HG02840 (cell line): ENCODE measurements at regions not wholly inside any gene's neighbourhood (a gene's known extent, or its start where the extent isn't known, plus 50 kb on each side); places are given as distances from the start of the nearest gene placed in this dataset.
"Not testable (repeated sequence)": the region's sequence is repeated elsewhere in the genome, so short reads cannot be mapped to it uniquely, and the experiment has no call there.

Experiments used
- ATAC-seq: cut with Tn5 transposase; IDR thresholded peaks from one replicate; pipeline ENCODE4 v1.9.1; 2021; ENCODE audit warnings: mild to moderate bottlenecking, moderate library complexity, moderate number of reproducible peaks; ENCODE audit not compliant: unreplicated experiment, low FRiP score

DNA sequence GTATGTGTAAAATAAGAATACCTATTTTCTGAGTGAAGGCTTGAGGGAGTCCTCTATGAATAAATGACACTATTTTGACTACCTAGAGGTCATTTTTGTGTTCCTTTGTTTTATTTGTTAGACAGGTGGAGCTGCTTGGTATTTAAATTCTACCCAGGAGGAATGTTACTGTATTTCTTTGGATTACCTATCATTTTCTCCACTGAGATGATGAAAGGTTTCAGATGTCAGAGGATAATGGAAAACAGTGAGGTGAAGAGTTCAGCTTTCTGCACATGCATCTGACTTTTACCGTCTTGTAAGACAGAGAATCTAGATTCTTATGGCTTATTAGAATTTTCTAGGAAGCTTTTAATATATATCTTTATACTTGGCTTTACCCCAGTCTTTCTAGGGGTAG is 689.8 kb upstream of the NXPH2 start:
- no peak for ATAC-seq

DNA sequence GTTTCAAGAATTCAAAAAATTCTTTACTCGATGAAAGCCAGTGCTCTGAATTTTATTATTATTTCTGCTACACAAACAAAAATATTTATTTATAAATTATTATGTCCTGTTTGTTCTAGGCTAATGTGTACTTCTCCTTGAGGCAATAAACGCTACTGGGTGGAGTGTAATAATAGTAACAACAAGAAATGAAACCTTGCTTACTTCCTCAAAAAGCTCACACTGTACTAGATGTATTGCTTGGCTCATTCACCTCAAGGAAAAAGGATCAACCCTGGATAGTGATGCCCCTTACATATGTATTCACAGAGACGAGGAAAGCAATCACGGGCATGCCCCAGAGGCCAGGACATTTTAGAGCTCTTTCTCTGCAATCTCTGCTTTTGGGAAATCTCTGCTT is 685.6 kb upstream of the NXPH2 start:
- ATAC-seq = no peak

DNA sequence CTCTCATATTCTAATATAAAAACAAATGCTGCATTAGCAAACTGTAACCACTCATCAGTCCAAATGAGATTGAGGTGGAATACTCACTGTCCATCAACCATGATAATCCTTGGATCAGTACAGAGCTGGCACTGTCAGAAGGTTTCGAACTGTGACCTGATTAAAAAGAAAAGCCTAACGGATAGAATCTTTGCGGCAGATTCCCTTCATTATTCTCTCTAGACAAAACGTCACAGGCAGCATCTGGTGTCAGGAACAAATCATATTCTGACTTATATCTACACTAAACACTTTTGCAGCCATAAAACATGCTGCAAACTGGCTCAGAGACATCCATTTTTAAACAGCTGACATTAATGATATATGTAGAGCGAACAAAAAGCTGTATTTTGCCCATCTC is 677.7 kb upstream of the NXPH2 start:
- ATAC-seq = no peak

DNA sequence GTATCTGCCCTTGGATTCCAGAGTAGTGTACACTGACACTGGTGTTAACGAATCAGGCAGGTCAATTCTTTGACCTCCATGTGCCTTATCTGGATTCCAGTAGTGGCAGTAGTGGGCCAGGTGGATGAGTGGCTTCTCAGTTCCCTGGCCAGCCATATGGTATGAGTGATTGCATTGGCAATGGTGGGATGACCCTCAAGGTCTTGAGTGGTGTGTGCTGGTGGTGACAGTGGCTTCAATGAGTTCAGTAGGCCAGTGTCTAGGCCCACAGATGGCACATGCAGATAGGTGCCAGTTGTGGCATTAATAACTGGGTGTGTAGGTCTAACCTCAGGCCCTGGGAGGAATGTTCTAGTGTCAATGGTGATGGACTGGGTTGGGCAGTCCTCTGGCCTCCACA is 674.1 kb upstream of the NXPH2 start:
- ATAC-seq = no peak

DNA sequence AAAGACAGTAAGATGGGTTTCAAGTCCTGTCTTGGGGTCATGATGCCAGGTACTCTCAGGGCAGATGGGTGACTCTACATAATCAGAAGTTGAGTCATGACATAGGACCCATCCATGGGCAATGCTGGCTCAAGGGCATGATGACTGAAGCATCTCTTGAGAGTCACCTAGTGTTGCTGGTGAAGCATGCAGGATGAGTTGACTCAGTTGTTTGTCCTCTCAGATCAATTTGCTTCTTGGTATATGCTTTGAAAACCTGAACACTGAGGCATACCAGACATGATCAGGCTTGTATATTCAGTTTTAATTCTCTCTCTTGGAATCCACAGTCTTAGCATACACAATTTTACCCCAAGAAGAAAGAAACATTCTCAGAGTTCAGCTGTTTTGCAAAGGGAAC is 658.9 kb upstream of the NXPH2 start:
- no peak for ATAC-seq

DNA sequence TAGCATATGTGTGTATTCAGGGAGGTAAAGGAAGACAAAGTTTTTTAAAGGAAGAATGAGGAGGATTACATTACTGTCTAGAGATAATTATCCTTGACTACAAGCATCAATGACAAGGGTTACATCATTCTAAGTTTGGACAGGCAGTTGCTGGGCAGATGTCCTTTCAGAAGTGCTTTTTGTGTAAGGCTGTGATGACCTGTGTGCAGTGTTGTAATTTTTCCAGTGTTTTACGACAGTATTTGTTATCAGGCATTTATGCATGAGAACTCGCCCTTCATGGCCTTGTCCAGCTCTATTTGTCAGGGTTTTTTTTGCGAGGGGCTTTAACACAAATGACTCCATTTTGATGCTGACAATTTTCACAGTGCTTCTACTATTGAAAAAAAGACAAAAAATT is 658.3 kb upstream of the NXPH2 start:
- no peak for ATAC-seq

DNA sequence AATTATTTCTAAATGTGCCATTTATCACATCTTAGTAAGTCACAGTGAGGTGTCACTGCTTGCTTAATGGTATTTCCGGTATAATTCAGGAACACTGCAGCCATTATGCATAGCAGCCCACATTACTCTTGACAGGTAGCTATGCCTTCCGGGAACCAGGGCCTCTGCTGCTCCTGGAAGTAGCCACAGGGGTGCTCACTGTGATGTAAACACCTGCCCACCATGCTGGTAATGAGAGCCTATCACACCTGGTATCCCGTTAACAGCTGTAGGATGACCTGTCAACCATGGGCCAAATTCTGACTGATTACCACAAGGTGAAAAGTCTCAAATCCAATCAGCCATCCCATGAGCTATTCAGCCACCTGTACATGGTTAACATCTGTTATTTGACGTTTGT is 647.0 kb upstream of the NXPH2 start:
- no peak for ATAC-seq

DNA sequence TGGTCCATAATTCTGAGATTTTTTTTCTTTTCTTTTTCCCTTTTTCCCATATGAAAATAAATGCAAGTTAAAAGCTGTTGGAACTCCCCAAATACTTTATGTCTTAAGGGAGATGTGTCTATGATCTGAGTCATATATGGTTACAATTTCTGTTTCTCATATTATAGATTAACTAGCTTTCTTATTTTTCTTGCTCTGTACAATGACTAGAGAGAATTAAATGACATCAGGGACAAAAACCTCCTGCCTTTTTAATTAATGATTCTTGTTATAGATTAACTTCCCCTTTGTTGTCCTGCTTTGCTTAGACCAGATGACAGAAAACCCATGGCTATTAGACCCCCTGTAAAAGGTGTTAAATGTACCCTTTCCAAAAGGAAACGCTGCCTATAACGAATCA is 643.9 kb upstream of the NXPH2 start:
- no peak for ATAC-seq

DNA sequence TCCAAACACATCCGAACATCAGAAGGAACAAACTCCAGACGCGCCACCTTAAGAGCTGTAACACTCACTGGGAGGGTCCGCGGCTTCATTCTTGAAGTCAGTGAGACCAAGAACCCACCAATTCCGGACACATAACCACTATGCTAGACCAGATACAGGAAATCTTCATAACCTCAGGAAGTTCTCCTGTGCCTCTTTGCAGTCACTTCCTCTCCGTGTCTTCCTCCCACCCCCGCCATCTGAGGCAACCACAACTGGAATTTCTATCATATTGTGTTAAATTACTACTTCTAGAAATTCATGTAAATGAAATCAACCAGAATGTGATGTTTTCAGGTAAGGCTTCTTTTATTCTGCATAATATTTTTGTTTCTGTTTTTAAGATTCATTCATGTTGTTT is 631.0 kb upstream of the NXPH2 start:
- no peak for ATAC-seq

DNA sequence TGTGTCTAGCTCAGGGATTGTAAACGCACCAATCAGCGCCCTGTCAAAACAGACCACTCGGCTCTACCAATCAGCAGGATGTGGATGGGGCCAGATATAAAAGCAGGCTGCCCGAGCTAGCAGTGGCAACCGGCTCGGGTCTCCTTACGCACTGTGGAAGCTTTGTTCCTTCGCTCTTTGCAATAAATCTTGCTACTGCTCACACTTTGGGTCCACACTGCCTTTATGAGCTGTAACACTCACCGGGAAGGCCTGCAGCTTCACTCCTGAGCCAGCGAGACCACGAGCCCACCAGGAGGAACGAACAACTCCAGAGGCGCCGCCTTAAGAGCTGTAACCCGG is 630.6 kb upstream of the NXPH2 start:
- not testable (repeated sequence) for ATAC-seq

DNA sequence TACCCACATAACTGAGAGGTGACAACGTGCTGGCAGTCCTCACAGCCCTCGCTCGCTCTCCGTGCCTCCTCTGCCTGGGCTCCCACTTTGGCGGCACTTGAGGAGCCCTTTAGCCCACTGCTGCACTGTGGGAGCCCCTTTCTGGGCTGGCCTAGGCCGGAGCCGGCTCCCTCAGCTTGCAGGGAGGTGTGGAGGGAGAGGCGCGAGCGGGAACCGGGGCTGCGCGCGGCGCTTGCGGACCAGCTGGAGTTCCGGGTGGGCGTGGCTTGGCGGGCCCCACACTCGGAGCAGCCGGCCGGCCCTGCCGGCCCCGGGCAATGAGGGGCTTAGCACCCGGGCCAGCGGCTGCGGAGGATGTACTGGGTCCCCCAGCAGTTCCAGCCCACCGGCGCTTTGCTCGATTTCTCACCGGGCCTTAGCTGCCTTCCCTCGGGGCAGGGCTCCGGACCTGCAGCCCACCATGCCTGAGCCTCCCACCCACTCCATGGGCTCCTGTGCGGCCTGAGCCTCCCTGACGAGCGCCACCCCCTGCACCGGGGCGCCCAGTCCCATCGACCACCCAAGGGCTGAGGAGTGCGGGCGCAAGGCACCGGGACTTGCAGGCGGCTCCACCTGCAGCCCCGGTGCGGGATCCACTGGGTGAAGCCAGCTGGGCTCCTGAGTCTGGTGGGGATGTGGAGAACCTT is 630.1 kb upstream of the NXPH2 start:
- ATAC-seq = not testable (repeated sequence)

DNA sequence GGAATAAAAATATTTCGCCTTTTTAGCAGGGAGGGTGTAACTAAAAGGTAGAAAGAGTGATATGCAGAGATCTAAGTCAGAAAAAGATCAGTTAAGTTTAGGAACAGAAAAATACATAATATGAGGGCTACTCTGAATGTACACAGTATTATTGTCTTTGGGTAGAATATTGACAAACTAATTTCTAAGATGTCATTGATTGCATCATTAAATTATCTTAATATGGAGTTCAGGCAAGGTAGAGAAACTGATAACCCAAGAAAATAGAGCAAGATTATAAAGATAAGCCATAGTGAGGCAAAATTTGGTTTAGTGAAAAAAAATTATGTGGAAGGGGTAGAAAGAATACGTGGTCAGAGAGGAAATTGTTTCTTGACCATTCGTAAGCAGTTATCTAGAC is 629.0 kb upstream of the NXPH2 start:
- no peak for ATAC-seq

DNA sequence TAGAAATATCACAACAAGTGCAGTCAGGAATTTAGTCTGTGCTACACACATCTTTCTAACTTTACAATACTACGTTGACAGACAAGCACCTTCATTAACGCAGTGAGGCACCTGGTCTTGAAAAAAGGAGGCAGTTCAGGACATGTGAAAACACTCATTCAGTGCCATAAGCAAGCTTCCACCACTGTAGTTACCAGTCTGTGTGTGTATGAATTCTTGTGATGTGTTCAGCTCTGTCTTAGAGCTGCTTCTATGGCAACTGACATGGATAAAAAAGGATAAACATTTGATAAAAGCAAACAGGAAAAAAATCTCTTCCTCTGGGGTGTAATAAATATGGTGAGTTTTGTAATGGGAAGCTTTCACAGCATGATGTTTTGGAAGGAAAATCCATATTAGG is 623.8 kb upstream of the NXPH2 start:
- no peak for ATAC-seq

DNA sequence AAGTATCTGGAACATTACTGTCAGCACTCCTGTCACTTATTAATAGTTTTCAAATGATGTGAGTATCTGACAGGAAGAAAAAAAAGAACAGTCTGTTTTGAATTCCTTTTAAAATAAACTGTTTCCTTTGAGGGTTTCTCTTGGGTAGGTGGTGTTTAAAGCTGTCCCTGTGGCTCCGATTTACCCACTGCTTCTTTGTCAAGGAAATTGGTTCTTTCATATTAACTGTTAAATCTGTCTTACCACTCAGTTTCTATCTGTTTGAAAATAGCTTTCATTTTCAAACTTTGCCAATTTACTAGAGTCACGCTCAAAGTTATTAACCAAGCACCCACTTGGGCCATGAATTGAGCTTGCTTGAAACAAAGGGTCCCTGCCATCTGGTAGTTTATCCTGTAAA is 614.6 kb upstream of the NXPH2 start:
- ATAC-seq = no peak

DNA sequence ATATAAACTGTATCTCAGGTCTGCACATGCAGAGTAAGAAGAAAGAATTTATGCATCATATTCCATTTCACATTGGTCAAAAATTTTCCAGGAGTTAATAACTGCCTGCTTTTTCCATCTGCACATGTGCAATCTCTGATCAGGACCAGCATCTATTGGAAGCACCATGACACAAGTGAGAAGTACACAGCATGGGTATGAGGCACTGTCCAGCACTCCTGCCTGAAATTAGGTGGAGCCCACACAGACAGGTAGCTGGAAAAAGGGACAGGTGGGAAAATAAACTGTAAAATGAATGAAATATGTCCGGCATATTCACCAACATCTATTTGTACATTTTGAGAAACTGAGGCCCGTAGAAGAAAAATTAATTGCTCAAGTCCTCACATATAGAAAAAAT is 609.2 kb upstream of the NXPH2 start:
- no peak for ATAC-seq

DNA sequence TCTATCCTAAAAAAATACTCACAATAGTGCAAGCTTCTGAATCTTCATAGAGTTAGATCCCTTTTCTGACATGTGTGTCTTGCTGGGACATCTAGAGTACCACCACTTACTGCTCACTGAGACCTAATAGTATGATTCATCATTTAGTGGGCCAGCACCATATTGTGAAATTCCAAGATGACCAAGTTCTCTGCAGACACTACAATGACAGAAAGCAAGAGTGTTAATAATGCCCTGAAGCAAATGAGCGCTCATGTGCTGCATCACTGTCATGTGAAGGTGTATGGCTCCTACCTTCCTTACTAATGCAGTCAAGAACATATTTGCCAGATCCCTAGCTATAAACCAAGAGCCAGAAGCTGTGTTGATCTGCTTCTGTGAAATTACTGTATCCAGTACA is 606.2 kb upstream of the NXPH2 start:
- ATAC-seq = no peak

DNA sequence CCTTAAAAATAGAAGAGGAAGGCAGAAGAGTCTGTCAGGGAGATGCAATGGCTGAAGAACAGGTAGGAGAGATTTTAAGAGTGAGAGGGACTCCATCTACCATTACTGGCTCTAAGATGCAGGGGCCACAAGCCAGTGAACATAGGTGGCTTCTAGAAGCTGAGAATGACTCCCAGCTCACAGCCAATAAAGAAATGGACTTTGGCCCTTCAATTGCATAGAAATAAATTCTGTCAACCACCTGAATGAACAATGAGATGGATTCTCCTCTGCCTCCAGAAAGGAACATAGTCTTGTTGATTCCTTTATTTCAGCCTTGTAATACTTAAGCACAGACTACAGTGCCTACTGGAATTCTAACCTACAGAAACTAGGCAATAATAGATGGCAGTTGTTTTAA is 603.3 kb upstream of the NXPH2 start:
- no peak for ATAC-seq

DNA sequence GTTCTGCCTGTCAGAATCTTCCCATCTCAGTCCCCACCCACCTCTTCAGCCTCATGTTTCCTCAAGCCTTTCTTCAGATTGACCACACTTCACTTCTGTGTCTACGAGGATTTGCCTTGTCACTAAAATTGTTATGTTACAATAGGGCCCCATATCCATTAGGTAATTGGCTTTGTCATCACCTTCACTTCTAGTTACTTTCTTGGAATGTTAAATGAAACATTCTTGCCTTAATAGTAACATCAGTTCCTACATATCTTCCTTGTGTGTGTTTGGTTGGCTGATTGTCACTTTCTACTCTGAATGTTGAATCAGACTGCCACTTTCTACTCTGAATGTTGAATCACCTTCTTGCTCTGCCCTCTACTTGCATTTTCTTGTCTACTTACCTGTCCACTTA is 599.9 kb upstream of the NXPH2 start:
- no peak for ATAC-seq

DNA sequence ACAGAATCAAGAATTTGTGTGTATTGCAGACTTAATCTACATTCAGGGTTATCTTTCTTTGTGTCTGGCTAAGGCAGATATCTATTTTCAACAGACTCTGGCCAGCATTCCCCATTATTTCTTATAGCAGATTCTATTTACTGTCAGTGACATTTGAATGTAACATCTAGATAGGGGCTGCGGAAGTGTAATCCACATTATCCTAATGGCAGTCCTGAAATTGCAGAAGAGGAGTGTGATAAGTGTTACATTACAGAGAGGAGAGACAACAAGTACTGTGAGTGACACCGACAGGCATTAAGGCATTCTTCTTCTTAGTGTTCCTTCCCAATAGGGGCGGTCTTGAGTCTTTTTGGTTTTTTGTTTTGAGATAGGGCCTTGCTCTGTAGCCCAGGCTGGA is 598.2 kb upstream of the NXPH2 start:
- ATAC-seq = no peak

DNA sequence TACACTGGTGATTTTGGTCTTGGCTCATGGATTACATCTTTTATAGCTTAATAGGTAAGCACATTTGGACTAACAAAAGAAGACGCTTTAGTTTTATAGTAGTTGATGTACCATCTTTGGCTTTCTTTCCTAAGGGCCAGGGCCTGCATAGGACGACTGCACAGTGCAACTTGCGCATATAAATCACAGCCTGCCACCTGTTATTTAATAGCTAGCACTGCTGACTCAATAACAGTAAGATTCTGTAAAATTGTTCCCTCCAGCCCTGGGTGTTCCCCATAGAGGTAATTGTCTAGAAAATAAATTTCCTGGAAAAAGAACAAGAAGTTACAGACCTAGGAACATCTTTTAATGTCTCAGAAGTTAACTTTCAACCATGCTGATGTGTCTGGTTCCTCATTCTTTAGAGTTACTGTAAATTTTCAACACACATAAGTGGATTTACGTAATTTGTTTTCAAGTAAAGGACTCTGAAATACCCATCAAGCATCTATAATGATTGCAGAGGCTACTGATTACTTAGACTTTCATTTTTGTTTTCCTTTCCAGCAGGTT is 594.2 kb upstream of the NXPH2 start:
- no peak for ATAC-seq

DNA sequence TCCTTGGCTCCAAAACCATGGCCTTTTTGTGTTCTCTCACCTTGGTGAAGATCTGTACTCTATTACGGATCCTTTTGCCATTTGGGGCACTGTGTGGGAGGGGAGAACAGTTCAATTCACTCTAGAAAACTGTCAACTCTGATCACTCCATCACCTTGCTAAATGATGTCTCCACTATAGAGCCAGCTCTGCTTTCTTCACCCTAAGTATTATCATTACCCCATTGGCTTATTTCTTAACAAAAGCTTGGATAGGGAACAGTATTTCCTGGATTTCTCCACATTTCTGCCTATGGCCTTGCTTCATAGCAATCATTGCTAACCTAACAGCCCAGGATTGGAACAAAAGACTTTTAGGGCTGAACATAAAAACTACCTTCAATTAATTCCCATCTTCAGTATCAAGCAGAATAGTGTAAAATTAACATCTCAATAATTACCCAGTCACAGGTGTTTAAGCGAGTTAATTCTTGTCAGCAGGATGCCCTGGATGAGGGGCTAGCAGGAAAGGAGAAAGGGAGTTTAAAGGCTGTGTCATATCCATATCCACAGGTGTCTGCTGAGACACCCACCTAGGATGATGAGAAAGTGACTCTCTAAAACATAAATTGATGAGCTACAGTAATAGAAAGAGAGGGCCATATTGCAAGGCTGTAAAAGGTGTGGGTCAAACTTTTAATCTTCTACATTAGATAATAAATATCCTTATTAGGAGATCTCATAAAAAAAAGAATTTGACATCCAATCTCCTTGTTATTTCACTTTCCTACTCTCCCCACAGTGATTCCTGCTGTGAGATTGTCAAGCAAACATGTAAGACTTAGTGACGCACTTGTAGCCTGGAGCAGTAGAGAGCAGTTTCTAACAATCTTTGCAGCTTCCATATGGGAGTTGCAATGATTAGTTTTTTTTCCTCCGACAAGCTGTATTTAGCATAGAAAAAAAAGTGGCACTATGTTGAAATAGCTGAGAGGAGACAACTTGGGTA is 589.5 kb upstream of the NXPH2 start:
- no peak for ATAC-seq

DNA sequence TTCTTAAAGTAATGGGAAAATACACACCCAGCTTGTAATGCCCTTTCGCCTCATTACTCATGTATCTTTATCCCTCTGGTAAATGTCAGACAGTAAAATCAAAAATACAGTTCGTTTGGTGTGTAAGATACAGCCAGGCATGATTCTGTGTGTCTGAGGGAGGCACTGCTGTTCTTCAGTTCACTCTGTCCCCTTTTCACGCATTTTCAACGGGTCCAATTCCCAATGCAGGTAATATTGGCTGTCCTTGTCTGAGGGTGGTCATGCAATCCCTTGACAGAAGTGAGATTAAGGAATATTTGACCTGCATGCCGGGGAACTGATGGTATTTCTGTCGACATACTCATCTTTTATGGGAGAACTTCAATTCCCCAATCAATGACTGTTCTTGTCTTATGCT is 587.2 kb upstream of the NXPH2 start:
- no peak for ATAC-seq
